OCI-LY1 (cell line): ENCODE measurements at regions not wholly inside any gene's neighbourhood (a gene's known extent, or its start where the extent isn't known, plus 50 kb on each side); places are given as distances from the start of the nearest gene placed in this dataset.

Experiments
- CTCF ChIP-seq: fragments of 200-600 bp; sonication (generic), shearing (Covaris generic); IDR thresholded peaks from 2 replicates; pipeline ENCODE4 v1.5.1; 2017; ENCODE audit warnings: mild to moderate bottlenecking, antibody characterized with exemption, low read length, moderate library complexity, mixed read lengths
- EZH2 ChIP-seq: fragments of 200-600 bp; sonication (generic), shearing (Covaris generic); IDR thresholded peaks from 2 replicates; pipeline ENCODE4 v1.8.0; 2017; ENCODE audit warnings: borderline replicate concordance, mixed run types, mild to moderate bottlenecking, antibody characterized with exemption, low read length, moderate library complexity, mixed read lengths

- TF ChIP-seq CTCF = no peak
- TF ChIP-seq EZH2 = no peak
Measured at GRCh38 chr10:14408139-14408538, 77.4 kb upstream of the FRMD4A start.
